MCF 10A (cell line): ENCODE measurements at regions not wholly inside any gene's neighbourhood (a gene's known extent, or its start where the extent isn't known, plus 50 kb on each side); places are given as distances from the start of the nearest gene placed in this dataset.
A peak's percentile ranks its signal among the peaks of the same experiment; 100 is the strongest.

Experiments used
- BruUV-seq: library from RNA; stranded (reverse); fragments of 400-500 nt; replicated peaks from 2 replicates; lab custom pipeline; 2021; lab: Mats Ljungman, UMichigan
- CTCF ChIA-PET: fragments of 300-600 bp; sonication (Branson Sonifier 250); formaldehyde crosslinking; extraction: SDS; loops from one replicate; lab custom pipeline; 2021; ENCODE audit warnings: antibody characterized with exemption, inconsistent platforms; lab: Yijun Ruan, JAX
- POLR2A ChIA-PET: fragments of 300-600, 350-650 bp; sonication (Branson Sonifier 250); formaldehyde crosslinking; extraction: SDS; loops from one replicate; lab custom pipeline; 2020; ENCODE audit warnings: antibody characterized with exemption, inconsistent platforms; lab: Yijun Ruan, JAX
- DNase-seq: peaks from one replicate; pipeline ENCODE4 v3.0.0-alpha.2; 2018; ENCODE audit not compliant: unreplicated experiment
- H3K27ac Mint-ChIP-seq: one replicate; pipeline ENCODE4 v1.8.0; 2022; ENCODE audit warnings: mild to moderate bottlenecking, low read depth, mixed read lengths; ENCODE audit not compliant: unreplicated experiment
- H3K27me3 Mint-ChIP-seq: one replicate; pipeline ENCODE4 v1.8.0; 2022; ENCODE audit warnings: mixed read lengths; ENCODE audit not compliant: insufficient read depth, unreplicated experiment
- H3K36me3 Mint-ChIP-seq: one replicate; pipeline ENCODE4 v1.8.0; 2022; ENCODE audit warnings: mild to moderate bottlenecking, moderate library complexity, mixed read lengths; ENCODE audit not compliant: insufficient read depth, unreplicated experiment
- H3K4me1 Mint-ChIP-seq: one replicate; pipeline ENCODE4 v1.8.0; 2022; ENCODE audit warnings: mixed read lengths; ENCODE audit not compliant: insufficient read depth, unreplicated experiment
- H3K4me3 Mint-ChIP-seq: one replicate; pipeline ENCODE4 v1.8.0; 2022; ENCODE audit warnings: mild to moderate bottlenecking, moderate library complexity, mixed read lengths; ENCODE audit not compliant: unreplicated experiment
- H3K9me3 Mint-ChIP-seq: one replicate; pipeline ENCODE4 v1.8.0; 2022; ENCODE audit warnings: mixed read lengths; ENCODE audit not compliant: unreplicated experiment
- CTCF ChIP-seq: fragments of 200-600 bp; IDR thresholded peaks from one replicate; pipeline ENCODE4 v1.8.0; 2022; ENCODE audit warnings: antibody characterized with exemption, mild to moderate bottlenecking; ENCODE audit not compliant: unreplicated experiment
- intact Hi-C: fragments of 100-400 bp; cut with micrococcal nuclease; formaldehyde crosslinking; loops from 2 replicates; pipeline ENCODE4 v1.14.1; 2022

GRCh38 chr16:48041981-48042421 lies 113.8 kb downstream of the ABCC12 start:
- TF ChIP-seq CTCF = no peak
- ChIA-PET CTCF (interaction anchor here (1.5 to 1.8 kb wide), 2 partner anchors 13 to 14 kb away, joined by 5 to 17 read pairs; no protein-coding TSS in a partner anchor), POLR2A (no interaction called here)
- no peaks in the 10 kb centered on the region for H3K36me3 Mint-ChIP-seq
- no peaks in the 10 kb centered on the region for H3K4me1 Mint-ChIP-seq
- H3K27ac Mint-ChIP-seq = no peak overlapping the region
- DNase-seq = peak; percentile 4
- intact Hi-C loops = no loop called here
- H3K4me3 Mint-ChIP-seq = no peak overlapping the region
- H3K9me3 Mint-ChIP-seq = no peaks in the 10 kb centered on the region
- no peaks in the 10 kb centered on the region for H3K27me3 Mint-ChIP-seq
- no TSS peak for BruUV-seq

GRCh38 chr16:48035142-48035541 lies 120.7 kb downstream of the ABCC12 start:
- intact Hi-C loops = no loop called here
- CTCF ChIA-PET = interaction anchor here (0.6 kb wide), 1 partner anchor 495 kb away, joined by 3 read pairs; no protein-coding TSS in a partner anchor

GRCh38 chr16:48030926-48031325 lies 124.9 kb downstream of the ABCC12 start:
- POLR2A ChIA-PET = no interaction called here
- intact Hi-C loops = no loop called here
- Mint-ChIP-seq H3K4me3 (no peak overlapping the region), H3K36me3 (no peaks in the 10 kb centered on the region), H3K4me1 (no peaks in the 10 kb centered on the region), H3K27me3 (no peaks in the 10 kb centered on the region), H3K9me3 (no peaks in the 10 kb centered on the region), H3K27ac (no peak overlapping the region)
- TF ChIP-seq CTCF = no peak
- DNase-seq = no peak
- no TSS peak for BruUV-seq
- CTCF ChIA-PET = interaction anchor here (0.6 kb wide), 1 partner anchor 958 kb away, joined by 4 read pairs; no protein-coding TSS in a partner anchor

More at GRCh38 chr16:48035142-48035541, 120.7 kb downstream of the ABCC12 start:
- POLR2A ChIA-PET = no interaction called here
- H3K4me1 Mint-ChIP-seq = no peaks in the 10 kb centered on the region
- H3K4me3 Mint-ChIP-seq = no peak overlapping the region
- no peak for TF ChIP-seq CTCF
- no TSS peak for BruUV-seq
- no peaks in the 10 kb centered on the region for H3K27me3 Mint-ChIP-seq
- H3K27ac Mint-ChIP-seq = no peak overlapping the region
- no peaks in the 10 kb centered on the region for H3K9me3 Mint-ChIP-seq
- DNase-seq = no peak
- H3K36me3 Mint-ChIP-seq = no peaks in the 10 kb centered on the region

- Mint-ChIP-seq H3K4me3 (no peak overlapping the region), H3K4me1 (no peaks in the 10 kb centered on the region), H3K27ac (no peak overlapping the region), H3K9me3 (no peaks in the 10 kb centered on the region), H3K36me3 (no peaks in the 10 kb centered on the region), H3K27me3 (no peaks in the 10 kb centered on the region)
- no TSS peak for BruUV-seq
- intact Hi-C loops = no loop called here
- ChIA-PET POLR2A (no interaction called here), CTCF (interaction anchor here (1.1 kb wide), 1 partner anchor 24 kb away, joined by 3 read pairs; no protein-coding TSS in a partner anchor)
- no peak for DNase-seq
- no peak for TF ChIP-seq CTCF
These were observed 126.0 kb downstream of the ABCC12 start for GRCh38 chr16:48029768-48030167.
